ENCODE measurements at regions not wholly inside any gene's neighbourhood (a gene's known extent, or its start where the extent isn't known, plus 50 kb on each side); places are given as distances from the start of the nearest gene placed in this dataset.

DNA sequence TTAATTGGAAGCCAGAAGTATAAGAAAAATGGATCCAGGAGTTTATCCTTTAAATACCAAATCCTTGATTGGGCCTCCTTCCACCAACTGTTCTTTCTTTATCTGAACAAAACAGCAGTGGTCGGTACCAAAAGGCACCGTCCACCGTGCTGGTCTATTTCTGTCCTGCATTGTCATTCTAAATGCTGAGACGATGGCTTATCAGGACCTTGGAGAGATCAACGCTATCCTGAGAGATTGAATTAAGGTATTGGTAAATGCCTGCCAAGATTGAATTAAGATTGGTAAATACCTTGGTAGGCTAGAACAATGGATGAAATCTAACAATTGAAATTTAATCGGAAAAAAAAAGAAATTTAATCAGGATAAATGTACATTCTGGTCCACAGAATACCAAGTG, 73.4 kb upstream of the SOD1 start:
- TF ChIP-seq, protein P1, sequence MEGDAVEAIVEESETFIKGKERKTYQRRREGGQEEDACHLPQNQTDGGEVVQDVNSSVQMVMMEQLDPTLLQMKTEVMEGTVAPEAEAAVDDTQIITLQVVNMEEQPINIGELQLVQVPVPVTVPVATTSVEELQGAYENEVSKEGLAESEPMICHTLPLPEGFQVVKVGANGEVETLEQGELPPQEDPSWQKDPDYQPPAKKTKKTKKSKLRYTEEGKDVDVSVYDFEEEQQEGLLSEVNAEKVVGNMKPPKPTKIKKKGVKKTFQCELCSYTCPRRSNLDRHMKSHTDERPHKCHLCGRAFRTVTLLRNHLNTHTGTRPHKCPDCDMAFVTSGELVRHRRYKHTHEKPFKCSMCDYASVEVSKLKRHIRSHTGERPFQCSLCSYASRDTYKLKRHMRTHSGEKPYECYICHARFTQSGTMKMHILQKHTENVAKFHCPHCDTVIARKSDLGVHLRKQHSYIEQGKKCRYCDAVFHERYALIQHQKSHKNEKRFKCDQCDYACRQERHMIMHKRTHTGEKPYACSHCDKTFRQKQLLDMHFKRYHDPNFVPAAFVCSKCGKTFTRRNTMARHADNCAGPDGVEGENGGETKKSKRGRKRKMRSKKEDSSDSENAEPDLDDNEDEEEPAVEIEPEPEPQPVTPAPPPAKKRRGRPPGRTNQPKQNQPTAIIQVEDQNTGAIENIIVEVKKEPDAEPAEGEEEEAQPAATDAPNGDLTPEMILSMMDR (IDR thresholded peaks at IDR 0.05) = no peak
- no peak for TF ChIP-seq EZH2 (IDR thresholded peaks at IDR 0.05)
- TF ChIP-seq EZH2phosphoT487 (IDR thresholded peaks at IDR 0.05) = no peak
